ENCODE measurements at regions not wholly inside any gene's neighbourhood (a gene's known extent, or its start where the extent isn't known, plus 50 kb on each side); places are given as distances from the start of the nearest gene placed in this dataset.

DNA sequence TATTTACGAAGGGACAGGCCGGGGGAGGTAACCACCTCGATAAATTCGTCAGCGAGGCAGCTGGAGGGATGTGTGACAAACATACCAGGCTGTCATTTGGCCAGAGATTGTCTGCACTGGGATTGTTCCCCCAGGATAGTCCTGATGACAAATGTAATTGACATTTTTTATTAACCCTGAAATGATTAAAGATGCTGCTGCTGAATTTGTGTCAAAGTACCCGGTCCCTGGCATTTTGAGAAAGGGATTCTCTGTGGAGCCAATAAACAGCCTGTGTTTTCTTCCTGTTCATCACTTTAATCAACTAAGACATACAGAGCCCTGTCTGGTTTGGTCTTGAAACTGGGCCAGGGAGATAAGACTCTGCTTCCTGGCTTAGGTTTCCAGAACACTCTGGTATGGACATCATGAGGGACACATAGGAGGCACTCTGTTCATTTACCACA, 117.6 kb downstream of the SLC25A47 start:
- DNase-seq (ENCODE audit: low spot score), result no peak
- Histone ChIP-seq H3K4me3 (ENCODE audit: low read depth in 1 of 3, low read length in 3 of 3) (no peak overlapping the region), H3K9ac (ENCODE audit: low read depth in 1 of 2, low read length in 2 of 2) (no peak overlapping the region), H3K9me3 (ENCODE audit: control insufficient read depth in 4 of 4, low read length in 3 of 4) (no peaks in the 10 kb centered on the region), H3K27me3 (ENCODE audit: control insufficient read depth in 4 of 4, insufficient read depth in 4 of 4, low read length in 3 of 4) (no peaks in the 10 kb centered on the region), H3K36me3 (ENCODE audit: control insufficient read depth in 4 of 4, insufficient read depth in 3 of 4, low read depth in 1 of 4, low read length in 3 of 4) (no peaks in the 10 kb centered on the region), H3K4me1 (ENCODE audit: control insufficient read depth in 4 of 4, insufficient read depth in 4 of 4, low read length in 3 of 4) (peaks cover 0 to 7% (median 7%) of the 10 kb centered on the region in 4 donors), H3K27ac (ENCODE audit: low read depth in 1 of 2, low read length in 2 of 2) (no peak overlapping the region)
- WGBS, result 75% methylated on average over 6 of the region's 6 CpGs
- TF ChIP-seq, protein P1, sequence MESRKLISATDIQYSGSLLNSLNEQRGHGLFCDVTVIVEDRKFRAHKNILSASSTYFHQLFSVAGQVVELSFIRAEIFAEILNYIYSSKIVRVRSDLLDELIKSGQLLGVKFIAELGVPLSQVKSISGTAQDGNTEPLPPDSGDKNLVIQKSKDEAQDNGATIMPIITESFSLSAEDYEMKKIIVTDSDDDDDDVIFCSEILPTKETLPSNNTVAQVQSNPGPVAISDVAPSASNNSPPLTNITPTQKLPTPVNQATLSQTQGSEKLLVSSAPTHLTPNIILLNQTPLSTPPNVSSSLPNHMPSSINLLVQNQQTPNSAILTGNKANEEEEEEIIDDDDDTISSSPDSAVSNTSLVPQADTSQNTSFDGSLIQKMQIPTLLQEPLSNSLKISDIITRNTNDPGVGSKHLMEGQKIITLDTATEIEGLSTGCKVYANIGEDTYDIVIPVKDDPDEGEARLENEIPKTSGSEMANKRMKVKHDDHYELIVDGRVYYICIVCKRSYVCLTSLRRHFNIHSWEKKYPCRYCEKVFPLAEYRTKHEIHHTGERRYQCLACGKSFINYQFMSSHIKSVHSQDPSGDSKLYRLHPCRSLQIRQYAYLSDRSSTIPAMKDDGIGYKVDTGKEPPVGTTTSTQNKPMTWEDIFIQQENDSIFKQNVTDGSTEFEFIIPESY (IDR thresholded peaks at IDR 0.05), result no peak
- TF ChIP-seq YY1 (IDR thresholded peaks at IDR 0.05), result no peak
- TF ChIP-seq GABPA (IDR thresholded peaks at IDR 0.05 in 1 of 2, conservative IDR thresholded peaks at IDR 0.05 in 1 of 2), result no peak
- TF ChIP-seq, protein P2, sequence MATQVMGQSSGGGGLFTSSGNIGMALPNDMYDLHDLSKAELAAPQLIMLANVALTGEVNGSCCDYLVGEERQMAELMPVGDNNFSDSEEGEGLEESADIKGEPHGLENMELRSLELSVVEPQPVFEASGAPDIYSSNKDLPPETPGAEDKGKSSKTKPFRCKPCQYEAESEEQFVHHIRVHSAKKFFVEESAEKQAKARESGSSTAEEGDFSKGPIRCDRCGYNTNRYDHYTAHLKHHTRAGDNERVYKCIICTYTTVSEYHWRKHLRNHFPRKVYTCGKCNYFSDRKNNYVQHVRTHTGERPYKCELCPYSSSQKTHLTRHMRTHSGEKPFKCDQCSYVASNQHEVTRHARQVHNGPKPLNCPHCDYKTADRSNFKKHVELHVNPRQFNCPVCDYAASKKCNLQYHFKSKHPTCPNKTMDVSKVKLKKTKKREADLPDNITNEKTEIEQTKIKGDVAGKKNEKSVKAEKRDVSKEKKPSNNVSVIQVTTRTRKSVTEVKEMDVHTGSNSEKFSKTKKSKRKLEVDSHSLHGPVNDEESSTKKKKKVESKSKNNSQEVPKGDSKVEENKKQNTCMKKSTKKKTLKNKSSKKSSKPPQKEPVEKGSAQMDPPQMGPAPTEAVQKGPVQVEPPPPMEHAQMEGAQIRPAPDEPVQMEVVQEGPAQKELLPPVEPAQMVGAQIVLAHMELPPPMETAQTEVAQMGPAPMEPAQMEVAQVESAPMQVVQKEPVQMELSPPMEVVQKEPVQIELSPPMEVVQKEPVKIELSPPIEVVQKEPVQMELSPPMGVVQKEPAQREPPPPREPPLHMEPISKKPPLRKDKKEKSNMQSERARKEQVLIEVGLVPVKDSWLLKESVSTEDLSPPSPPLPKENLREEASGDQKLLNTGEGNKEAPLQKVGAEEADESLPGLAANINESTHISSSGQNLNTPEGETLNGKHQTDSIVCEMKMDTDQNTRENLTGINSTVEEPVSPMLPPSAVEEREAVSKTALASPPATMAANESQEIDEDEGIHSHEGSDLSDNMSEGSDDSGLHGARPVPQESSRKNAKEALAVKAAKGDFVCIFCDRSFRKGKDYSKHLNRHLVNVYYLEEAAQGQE (IDR thresholded peaks at IDR 0.05), result no peak
- TF ChIP-seq, protein P3, sequence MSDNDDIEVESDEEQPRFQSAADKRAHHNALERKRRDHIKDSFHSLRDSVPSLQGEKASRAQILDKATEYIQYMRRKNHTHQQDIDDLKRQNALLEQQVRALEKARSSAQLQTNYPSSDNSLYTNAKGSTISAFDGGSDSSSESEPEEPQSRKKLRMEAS (IDR thresholded peaks at IDR 0.05), result no peak
- TF ChIP-seq TAF1 (conservative IDR thresholded peaks at IDR 0.05), result no peak
- TF ChIP-seq SP1 (IDR thresholded peaks at IDR 0.05), result no peak
- TF ChIP-seq HNF4G (IDR thresholded peaks at IDR 0.05), result no peak
- TF ChIP-seq FOXA2 (IDR thresholded peaks at IDR 0.05), result no peak
- no peak for TF ChIP-seq RAD21 (IDR thresholded peaks at IDR 0.05)
- no peak for TF ChIP-seq RXRA (IDR thresholded peaks at IDR 0.05)
- TF ChIP-seq FOXA1 (IDR thresholded peaks at IDR 0.05), result no peak
- TF ChIP-seq, protein P4, sequence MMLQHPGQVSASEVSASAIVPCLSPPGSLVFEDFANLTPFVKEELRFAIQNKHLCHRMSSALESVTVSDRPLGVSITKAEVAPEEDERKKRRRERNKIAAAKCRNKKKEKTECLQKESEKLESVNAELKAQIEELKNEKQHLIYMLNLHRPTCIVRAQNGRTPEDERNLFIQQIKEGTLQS (IDR thresholded peaks at IDR 0.05), result no peak
- no peak for TF ChIP-seq NR2F2 (IDR thresholded peaks at IDR 0.05)
- TF ChIP-seq JUND (IDR thresholded peaks at IDR 0.05), result no peak
- TF ChIP-seq, protein P5, sequence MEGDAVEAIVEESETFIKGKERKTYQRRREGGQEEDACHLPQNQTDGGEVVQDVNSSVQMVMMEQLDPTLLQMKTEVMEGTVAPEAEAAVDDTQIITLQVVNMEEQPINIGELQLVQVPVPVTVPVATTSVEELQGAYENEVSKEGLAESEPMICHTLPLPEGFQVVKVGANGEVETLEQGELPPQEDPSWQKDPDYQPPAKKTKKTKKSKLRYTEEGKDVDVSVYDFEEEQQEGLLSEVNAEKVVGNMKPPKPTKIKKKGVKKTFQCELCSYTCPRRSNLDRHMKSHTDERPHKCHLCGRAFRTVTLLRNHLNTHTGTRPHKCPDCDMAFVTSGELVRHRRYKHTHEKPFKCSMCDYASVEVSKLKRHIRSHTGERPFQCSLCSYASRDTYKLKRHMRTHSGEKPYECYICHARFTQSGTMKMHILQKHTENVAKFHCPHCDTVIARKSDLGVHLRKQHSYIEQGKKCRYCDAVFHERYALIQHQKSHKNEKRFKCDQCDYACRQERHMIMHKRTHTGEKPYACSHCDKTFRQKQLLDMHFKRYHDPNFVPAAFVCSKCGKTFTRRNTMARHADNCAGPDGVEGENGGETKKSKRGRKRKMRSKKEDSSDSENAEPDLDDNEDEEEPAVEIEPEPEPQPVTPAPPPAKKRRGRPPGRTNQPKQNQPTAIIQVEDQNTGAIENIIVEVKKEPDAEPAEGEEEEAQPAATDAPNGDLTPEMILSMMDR (IDR thresholded peaks at IDR 0.05; ENCODE audit: low read depth, low read length, missing input control), result no peak
- no peak for TF ChIP-seq EGR1 (IDR thresholded peaks at IDR 0.05; ENCODE audit: low read depth in 2 of 2)
- no peak for TF ChIP-seq HNF4A (conservative IDR thresholded peaks at IDR 0.05)

Data from liver (tissue), 8 donors.